Loucy (cell line): ENCODE measurements at regions not wholly inside any gene's neighbourhood (a gene's known extent, or its start where the extent isn't known, plus 50 kb on each side); places are given as distances from the start of the nearest gene placed in this dataset.

Experiments used
- H2AFZ ChIP-seq: fragments of 200-600 bp; sonication (generic); 2 replicates; pipeline ENCODE4 v1.6.0; 2016; ENCODE audit warnings: antibody characterized with exemption, mild to moderate bottlenecking, low read length, moderate library complexity
- H3F3A ChIP-seq: fragments of 200-600 bp; 2 replicates; pipeline ENCODE4 v1.6.0; 2016; ENCODE audit warnings: antibody characterized with exemption, low read depth, mild to moderate bottlenecking
- H3K27me3 ChIP-seq: fragments of 200-600 bp; sonication (generic); 2 replicates; pipeline ENCODE4 v1.6.1; 2014; ENCODE audit warnings: low read length, mild to moderate bottlenecking; ENCODE audit not compliant: insufficient read depth, poor library complexity, severe bottlenecking
- H3K36me3 ChIP-seq: fragments of 200-600 bp; sonication (generic); 2 replicates; pipeline ENCODE4 v1.6.1; 2016; ENCODE audit warnings: low read length; ENCODE audit not compliant: insufficient read depth
- H3K4me1 ChIP-seq: fragments of 200-600 bp; sonication (generic); 2 replicates; pipeline ENCODE4 v1.5.1; 2014; ENCODE audit warnings: low read length, mild to moderate bottlenecking; ENCODE audit not compliant: insufficient read depth, poor library complexity, severe bottlenecking
- H3K4me2 ChIP-seq: fragments of 200-600 bp; sonication (generic); 2 replicates; pipeline ENCODE4 v1.6.0; 2014; ENCODE audit warnings: antibody characterized with exemption, low read length, low read depth, mild to moderate bottlenecking; ENCODE audit not compliant: poor library complexity, severe bottlenecking
- H3K4me3 ChIP-seq: fragments of 200-600 bp; sonication (generic); 2 replicates; pipeline ENCODE4 v1.5.1; 2014; ENCODE audit warnings: low read length, mild to moderate bottlenecking, mixed read lengths; ENCODE audit not compliant: poor library complexity, severe bottlenecking
- H3K79me2 ChIP-seq: fragments of 200-600 bp; sonication (generic); 2 replicates; pipeline ENCODE4 v1.6.1; 2014; ENCODE audit warnings: low read length; ENCODE audit not compliant: insufficient read depth
- H3K9ac ChIP-seq: fragments of 200-600 bp; sonication (generic); 2 replicates; pipeline ENCODE4 v1.6.0; 2014; ENCODE audit warnings: mild to moderate bottlenecking, low read depth, low read length, moderate library complexity; ENCODE audit not compliant: poor library complexity, severe bottlenecking
- H3K9me2 ChIP-seq: fragments of 200-600 bp; sonication (generic); replicated peaks from 2 replicates; pipeline ENCODE4 v1.6.1; 2016; ENCODE audit warnings: low read depth, low read length, mixed read lengths
- H3K9me3 ChIP-seq: fragments of 200-600 bp; sonication (generic); 2 replicates; pipeline ENCODE4 v1.6.1; 2014; ENCODE audit warnings: mild to moderate bottlenecking, antibody characterized with exemption, low read length, low read depth; ENCODE audit not compliant: insufficient read depth
- H4K20me1 ChIP-seq: fragments of 200-600 bp; sonication (generic); 2 replicates; pipeline ENCODE4 v1.6.0; 2014; ENCODE audit warnings: antibody characterized with exemption, low read length, mild to moderate bottlenecking; ENCODE audit not compliant: insufficient read depth, poor library complexity, severe bottlenecking
- EZH2phosphoT487 ChIP-seq: fragments of 200-600 bp; IDR thresholded peaks from 2 replicates; pipeline ENCODE4 v1.6.1; 2018; ENCODE audit warnings: antibody characterized with exemption, mild to moderate bottlenecking, moderate library complexity, borderline replicate concordance
- TF ChIP-seq, protein P1 (sequence below): fragments of 200-600 bp; sonication (generic); conservative IDR thresholded peaks from 2 replicates; pipeline ENCODE4 v1.5.1; 2014; ENCODE audit warnings: mild to moderate bottlenecking, antibody characterized with exemption, low read length

DNA sequence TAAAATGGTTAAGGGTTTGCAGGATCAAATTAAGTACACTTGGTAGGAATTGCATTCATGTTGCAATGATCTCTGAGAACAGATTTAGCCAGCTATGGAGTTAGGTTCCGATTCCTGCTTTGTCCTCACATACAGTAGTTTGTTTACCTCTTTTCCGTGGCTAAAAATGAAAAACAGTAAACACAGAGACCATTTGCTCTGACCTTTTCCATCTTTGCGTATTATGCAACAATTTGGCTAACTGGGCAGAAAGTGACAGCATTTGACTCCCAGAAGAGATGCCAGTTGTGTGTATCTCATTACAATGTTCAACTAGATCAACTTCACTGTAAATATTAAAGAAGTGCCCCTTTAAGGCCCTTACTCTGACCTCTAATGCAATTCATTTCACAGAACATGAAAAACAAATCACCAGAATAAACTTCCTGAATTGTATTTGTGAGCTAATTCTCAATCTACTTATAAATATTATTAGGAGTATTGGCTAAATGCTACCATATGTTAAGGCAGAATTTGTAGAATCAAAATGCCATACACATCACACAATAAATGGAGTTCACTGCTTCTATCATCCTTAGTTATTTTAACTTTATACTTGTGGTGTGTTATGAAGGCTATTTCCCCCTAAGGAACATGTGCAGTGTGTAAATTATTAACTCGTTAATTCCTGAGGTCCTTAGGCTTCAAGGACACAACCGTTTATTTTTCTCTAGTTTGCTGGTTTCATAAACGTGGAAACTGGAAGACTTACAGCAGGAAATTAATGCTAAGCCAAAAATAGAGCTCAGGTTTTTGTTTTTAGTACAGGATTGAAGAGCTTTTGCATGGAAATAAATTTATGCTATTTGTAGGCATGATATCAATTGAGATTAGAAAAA is 380.7 kb upstream of the CITED2 start:
- Histone ChIP-seq H3K4me2 (no peak overlapping the region), H3K9me3 (no peaks in the 10 kb centered on the region), H4K20me1 (no peaks in the 10 kb centered on the region), H3K36me3 (no peaks in the 10 kb centered on the region), H3K4me3 (no peak overlapping the region), H3K79me2 (no peaks in the 10 kb centered on the region), H3K27me3 (no peaks in the 10 kb centered on the region), H3K9ac (no peak overlapping the region), H3K4me1 (no peaks in the 10 kb centered on the region), H3K9me2 (no peaks in the 10 kb centered on the region), H2AFZ (no peak overlapping the region), H3F3A (no peaks in the 10 kb centered on the region)
- TF ChIP-seq EZH2phosphoT487, result no peak
- TF ChIP-seq, protein P1, sequence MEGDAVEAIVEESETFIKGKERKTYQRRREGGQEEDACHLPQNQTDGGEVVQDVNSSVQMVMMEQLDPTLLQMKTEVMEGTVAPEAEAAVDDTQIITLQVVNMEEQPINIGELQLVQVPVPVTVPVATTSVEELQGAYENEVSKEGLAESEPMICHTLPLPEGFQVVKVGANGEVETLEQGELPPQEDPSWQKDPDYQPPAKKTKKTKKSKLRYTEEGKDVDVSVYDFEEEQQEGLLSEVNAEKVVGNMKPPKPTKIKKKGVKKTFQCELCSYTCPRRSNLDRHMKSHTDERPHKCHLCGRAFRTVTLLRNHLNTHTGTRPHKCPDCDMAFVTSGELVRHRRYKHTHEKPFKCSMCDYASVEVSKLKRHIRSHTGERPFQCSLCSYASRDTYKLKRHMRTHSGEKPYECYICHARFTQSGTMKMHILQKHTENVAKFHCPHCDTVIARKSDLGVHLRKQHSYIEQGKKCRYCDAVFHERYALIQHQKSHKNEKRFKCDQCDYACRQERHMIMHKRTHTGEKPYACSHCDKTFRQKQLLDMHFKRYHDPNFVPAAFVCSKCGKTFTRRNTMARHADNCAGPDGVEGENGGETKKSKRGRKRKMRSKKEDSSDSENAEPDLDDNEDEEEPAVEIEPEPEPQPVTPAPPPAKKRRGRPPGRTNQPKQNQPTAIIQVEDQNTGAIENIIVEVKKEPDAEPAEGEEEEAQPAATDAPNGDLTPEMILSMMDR, result no peak

DNA sequence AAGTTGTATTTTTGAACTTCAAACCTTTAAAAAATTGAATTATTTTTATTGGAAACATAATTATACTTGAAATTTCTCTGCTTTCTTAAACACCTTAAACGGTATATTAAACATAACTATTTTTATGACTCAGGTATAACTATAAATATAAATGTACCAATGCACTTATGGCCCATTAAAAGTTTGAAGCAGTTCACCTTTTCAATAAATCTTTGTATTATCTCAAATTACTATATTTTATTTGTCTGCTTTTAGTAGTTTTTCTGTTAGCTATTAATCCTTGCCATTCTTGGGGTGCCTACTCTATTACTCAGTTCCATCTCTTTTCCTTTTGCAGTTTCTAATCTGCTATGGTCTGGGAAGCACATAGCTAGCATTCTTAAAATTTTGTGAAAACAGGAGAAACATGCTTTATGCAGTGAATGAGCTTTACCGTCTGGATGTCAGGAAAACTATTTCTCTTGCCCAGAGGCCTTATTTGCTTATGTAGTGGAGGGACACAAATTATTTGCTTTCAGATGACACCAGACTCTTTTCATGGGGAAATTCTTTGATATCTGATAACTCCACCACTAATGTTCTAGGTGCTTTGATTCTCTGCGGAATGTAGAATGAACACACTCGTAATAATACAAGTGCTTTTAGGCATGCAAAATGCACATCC is 378.9 kb upstream of the CITED2 start:
- Histone ChIP-seq H4K20me1 (no peaks in the 10 kb centered on the region), H3K4me1 (no peaks in the 10 kb centered on the region), H3K27me3 (no peaks in the 10 kb centered on the region), H3K9ac (no peak overlapping the region), H2AFZ (no peak overlapping the region), H3K9me2 (no peaks in the 10 kb centered on the region), H3F3A (no peaks in the 10 kb centered on the region), H3K36me3 (no peaks in the 10 kb centered on the region), H3K4me2 (no peak overlapping the region), H3K9me3 (no peaks in the 10 kb centered on the region), H3K79me2 (no peaks in the 10 kb centered on the region), H3K4me3 (no peak overlapping the region)
- TF ChIP-seq EZH2phosphoT487, result no peak

DNA sequence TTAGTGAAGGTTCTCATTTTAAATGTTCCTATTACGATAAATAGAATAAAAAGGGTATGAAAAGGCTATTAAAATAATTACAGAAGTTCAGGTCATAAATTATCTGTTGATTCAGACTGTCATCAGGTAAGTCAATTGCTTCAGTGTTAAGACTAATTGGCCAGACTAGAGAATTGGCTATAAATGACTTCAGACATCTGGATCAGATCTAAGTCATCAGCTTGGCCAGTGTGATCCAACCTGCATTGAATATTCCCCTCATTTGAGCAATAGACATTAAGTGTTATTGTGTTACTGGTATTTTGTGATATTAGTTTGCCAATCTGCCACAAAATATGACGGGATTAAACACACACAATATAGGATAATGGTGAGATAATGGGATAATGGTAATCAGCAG is 377.6 kb upstream of the CITED2 start:
- no peaks in the 10 kb centered on the region for H4K20me1 ChIP-seq
- no peaks in the 10 kb centered on the region for H3K79me2 ChIP-seq
- no peaks in the 10 kb centered on the region for H3K4me1 ChIP-seq
- H3K9me3 ChIP-seq, result no peaks in the 10 kb centered on the region
- H3K9ac ChIP-seq, result no peak overlapping the region
- H3F3A ChIP-seq, result no peaks in the 10 kb centered on the region
- no peaks in the 10 kb centered on the region for H3K36me3 ChIP-seq
- TF ChIP-seq, protein P1, result no peak
- TF ChIP-seq EZH2phosphoT487, result no peak
- H3K27me3 ChIP-seq, result no peaks in the 10 kb centered on the region
- no peak overlapping the region for H3K4me2 ChIP-seq
- H3K9me2 ChIP-seq, result no peaks in the 10 kb centered on the region
- H2AFZ ChIP-seq, result no peak overlapping the region
- no peak overlapping the region for H3K4me3 ChIP-seq
